ENCODE measurements at regions not wholly inside any gene's neighbourhood (a gene's known extent, or its start where the extent isn't known, plus 50 kb on each side); places are given as distances from the start of the nearest gene placed in this dataset.
A peak's percentile ranks its signal among the peaks of the same experiment; 100 is the strongest.

- DNase-seq (ENCODE audit: low spot score), result no peak
- no peak overlapping the region for H3K4me3 ChIP-seq (ENCODE audit: low read depth, low read length, poor library complexity, severe bottlenecking)
- no peaks in the 10 kb centered on the region for H3K9me2 ChIP-seq (ENCODE audit: insufficient read depth, low read length)
- TF ChIP-seq, protein P1, sequence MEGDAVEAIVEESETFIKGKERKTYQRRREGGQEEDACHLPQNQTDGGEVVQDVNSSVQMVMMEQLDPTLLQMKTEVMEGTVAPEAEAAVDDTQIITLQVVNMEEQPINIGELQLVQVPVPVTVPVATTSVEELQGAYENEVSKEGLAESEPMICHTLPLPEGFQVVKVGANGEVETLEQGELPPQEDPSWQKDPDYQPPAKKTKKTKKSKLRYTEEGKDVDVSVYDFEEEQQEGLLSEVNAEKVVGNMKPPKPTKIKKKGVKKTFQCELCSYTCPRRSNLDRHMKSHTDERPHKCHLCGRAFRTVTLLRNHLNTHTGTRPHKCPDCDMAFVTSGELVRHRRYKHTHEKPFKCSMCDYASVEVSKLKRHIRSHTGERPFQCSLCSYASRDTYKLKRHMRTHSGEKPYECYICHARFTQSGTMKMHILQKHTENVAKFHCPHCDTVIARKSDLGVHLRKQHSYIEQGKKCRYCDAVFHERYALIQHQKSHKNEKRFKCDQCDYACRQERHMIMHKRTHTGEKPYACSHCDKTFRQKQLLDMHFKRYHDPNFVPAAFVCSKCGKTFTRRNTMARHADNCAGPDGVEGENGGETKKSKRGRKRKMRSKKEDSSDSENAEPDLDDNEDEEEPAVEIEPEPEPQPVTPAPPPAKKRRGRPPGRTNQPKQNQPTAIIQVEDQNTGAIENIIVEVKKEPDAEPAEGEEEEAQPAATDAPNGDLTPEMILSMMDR (conservative IDR thresholded peaks at IDR 0.05; ENCODE audit: low read length), result no peak
- no peaks in the 10 kb centered on the region for H3K4me1 ChIP-seq (ENCODE audit: insufficient read depth, low read length, poor library complexity, severe bottlenecking)
- no peaks in the 10 kb centered on the region for H4K20me1 ChIP-seq (ENCODE audit: insufficient read depth, low read length)
- H3K4me2 ChIP-seq (ENCODE audit: low read length), result no peak overlapping the region
- H3K79me2 ChIP-seq (ENCODE audit: insufficient read depth, low read depth, low read length), result no peaks in the 10 kb centered on the region
- POLR2A ChIA-PET, result no interaction called here
- intact Hi-C loops (cut with micrococcal nuclease; ENCODE audit: unreplicated experiment), result no loop called here
- no peaks in the 10 kb centered on the region for H3K36me3 ChIP-seq (ENCODE audit: insufficient read depth, low read length)
- H3K9me3 ChIP-seq (ENCODE audit: low read length), result no peaks in the 10 kb centered on the region
- no peak overlapping the region for H2AFZ ChIP-seq (ENCODE audit: low read length)
- no peak overlapping the region for H3K27ac ChIP-seq (ENCODE audit: low read depth, low read length, poor library complexity, severe bottlenecking)
- CTCF ChIA-PET (ENCODE audit: unreplicated experiment), result no interaction called here
- BruUV-seq (replicated peaks), result no TSS peak
Observed at GRCh38 chr12:13282861-13283260, 86.3 kb downstream of the EMP1 start.

DNA sequence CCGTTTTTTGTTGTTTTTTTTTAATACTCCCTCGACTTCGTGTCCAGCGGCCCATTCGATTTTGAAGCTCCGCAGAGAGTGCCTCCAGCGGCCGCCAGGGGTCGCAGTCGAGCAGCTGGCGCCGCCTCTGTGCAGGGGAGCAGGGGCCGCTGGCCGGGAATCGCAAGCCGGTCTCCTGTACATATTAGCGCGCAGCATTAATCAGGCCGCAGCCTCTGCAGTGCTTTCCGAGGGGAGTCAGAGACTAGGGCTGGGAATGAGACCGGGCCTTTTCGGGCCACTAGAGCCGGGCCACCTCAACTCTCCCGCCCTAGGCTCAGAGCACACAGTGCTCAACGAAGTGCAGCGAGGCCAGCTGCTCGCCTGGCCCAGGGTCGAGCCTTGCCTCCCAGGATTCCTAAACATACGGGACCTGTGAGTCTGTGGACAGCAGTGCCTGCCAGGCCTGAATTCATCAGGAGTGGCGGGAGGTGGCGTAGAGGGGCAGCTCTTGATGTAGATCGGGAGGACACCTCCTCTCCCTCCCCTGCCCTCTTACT is 81.8 kb downstream of the EMP1 start:
- Histone ChIP-seq H4K20me1 (ENCODE audit: insufficient read depth, low read length) (no peaks in the 10 kb centered on the region), H3K9me3 (ENCODE audit: low read length) (no peaks in the 10 kb centered on the region), H3K4me2 (ENCODE audit: low read length) (no peak overlapping the region), H3K27ac (ENCODE audit: low read depth, low read length, poor library complexity, severe bottlenecking) (no peak overlapping the region), H2AFZ (ENCODE audit: low read length) (no peak overlapping the region), H3K9me2 (ENCODE audit: insufficient read depth, low read length) (no peaks in the 10 kb centered on the region), H3K79me2 (ENCODE audit: insufficient read depth, low read depth, low read length) (no peaks in the 10 kb centered on the region), H3K36me3 (ENCODE audit: insufficient read depth, low read length) (no peaks in the 10 kb centered on the region), H3K4me3 (ENCODE audit: low read depth, low read length, poor library complexity, severe bottlenecking) (no peak overlapping the region), H3K4me1 (ENCODE audit: insufficient read depth, low read length, poor library complexity, severe bottlenecking) (no peaks in the 10 kb centered on the region)
- TF ChIP-seq, protein P1 (conservative IDR thresholded peaks at IDR 0.05; ENCODE audit: low read length), result peak; percentile 88
- no peak for TF ChIP-seq EZH2phosphoT487 (IDR thresholded peaks at IDR 0.05; ENCODE audit: borderline replicate concordance, low read depth, low read length)
- intact Hi-C loops (cut with micrococcal nuclease; ENCODE audit: unreplicated experiment), result no loop called here
- ChIA-PET POLR2A (no interaction called here), CTCF (ENCODE audit: unreplicated experiment) (no interaction called here)
- BruUV-seq (replicated peaks), result no TSS peak
- peak; percentile 15 for DNase-seq (ENCODE audit: low spot score)

- Histone ChIP-seq H3K4me3 (ENCODE audit: low read depth, low read length, poor library complexity, severe bottlenecking) (no peak overlapping the region), H2AFZ (ENCODE audit: low read length) (no peak overlapping the region), H3K9me3 (ENCODE audit: low read length) (no peaks in the 10 kb centered on the region), H4K20me1 (ENCODE audit: insufficient read depth, low read length) (no peaks in the 10 kb centered on the region), H3K27ac (ENCODE audit: low read depth, low read length, poor library complexity, severe bottlenecking) (no peak overlapping the region), H3K4me1 (ENCODE audit: insufficient read depth, low read length, poor library complexity, severe bottlenecking) (no peaks in the 10 kb centered on the region), H3K36me3 (ENCODE audit: insufficient read depth, low read length) (no peaks in the 10 kb centered on the region), H3K4me2 (ENCODE audit: low read length) (no peak overlapping the region), H3K9me2 (ENCODE audit: insufficient read depth, low read length) (no peaks in the 10 kb centered on the region), H3K79me2 (ENCODE audit: insufficient read depth, low read depth, low read length) (no peaks in the 10 kb centered on the region)
- no peak for DNase-seq (ENCODE audit: low spot score)
- ChIA-PET CTCF (ENCODE audit: unreplicated experiment) (no interaction called here), POLR2A (no interaction called here)
- TF ChIP-seq, protein P1 (conservative IDR thresholded peaks at IDR 0.05; ENCODE audit: low read length), result no peak
- TF ChIP-seq EZH2phosphoT487 (IDR thresholded peaks at IDR 0.05; ENCODE audit: borderline replicate concordance, low read depth, low read length), result no peak
- intact Hi-C loops (cut with micrococcal nuclease; ENCODE audit: unreplicated experiment), result no loop called here
- BruUV-seq (replicated peaks), result no TSS peak
Observed at GRCh38 chr12:13277293-13277692, 80.8 kb downstream of the EMP1 start.
